B cell (primary cell): ENCODE measurements at regions not wholly inside any gene's neighbourhood (a gene's known extent, or its start where the extent isn't known, plus 50 kb on each side); places are given as distances from the start of the nearest gene placed in this dataset.

Source experiments
- EZH2 ChIP-seq: IDR thresholded peaks from 2 replicates; pipeline ENCODE4 v1.6.1; 2012; ENCODE audit warnings: borderline replicate concordance, low read depth, mild to moderate bottlenecking, moderate library complexity, low read length; ENCODE audit not compliant: insufficient read depth, poor library complexity, severe bottlenecking
- TF ChIP-seq, protein P1 (sequence below): fragments of 200-600 bp; IDR thresholded peaks from one replicate; pipeline ENCODE4 v1.8.0; 2022; ENCODE audit warnings: antibody characterized with exemption, mild to moderate bottlenecking

GRCh38 chr14:101334656-101335055 is 226.6 kb upstream of the DIO3 start:
- TF ChIP-seq, protein P1, sequence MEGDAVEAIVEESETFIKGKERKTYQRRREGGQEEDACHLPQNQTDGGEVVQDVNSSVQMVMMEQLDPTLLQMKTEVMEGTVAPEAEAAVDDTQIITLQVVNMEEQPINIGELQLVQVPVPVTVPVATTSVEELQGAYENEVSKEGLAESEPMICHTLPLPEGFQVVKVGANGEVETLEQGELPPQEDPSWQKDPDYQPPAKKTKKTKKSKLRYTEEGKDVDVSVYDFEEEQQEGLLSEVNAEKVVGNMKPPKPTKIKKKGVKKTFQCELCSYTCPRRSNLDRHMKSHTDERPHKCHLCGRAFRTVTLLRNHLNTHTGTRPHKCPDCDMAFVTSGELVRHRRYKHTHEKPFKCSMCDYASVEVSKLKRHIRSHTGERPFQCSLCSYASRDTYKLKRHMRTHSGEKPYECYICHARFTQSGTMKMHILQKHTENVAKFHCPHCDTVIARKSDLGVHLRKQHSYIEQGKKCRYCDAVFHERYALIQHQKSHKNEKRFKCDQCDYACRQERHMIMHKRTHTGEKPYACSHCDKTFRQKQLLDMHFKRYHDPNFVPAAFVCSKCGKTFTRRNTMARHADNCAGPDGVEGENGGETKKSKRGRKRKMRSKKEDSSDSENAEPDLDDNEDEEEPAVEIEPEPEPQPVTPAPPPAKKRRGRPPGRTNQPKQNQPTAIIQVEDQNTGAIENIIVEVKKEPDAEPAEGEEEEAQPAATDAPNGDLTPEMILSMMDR = no peak
- no peak for TF ChIP-seq EZH2
